ENCODE measurements at regions not wholly inside any gene's neighbourhood (a gene's known extent, or its start where the extent isn't known, plus 50 kb on each side); places are given as distances from the start of the nearest gene placed in this dataset.

DNA sequence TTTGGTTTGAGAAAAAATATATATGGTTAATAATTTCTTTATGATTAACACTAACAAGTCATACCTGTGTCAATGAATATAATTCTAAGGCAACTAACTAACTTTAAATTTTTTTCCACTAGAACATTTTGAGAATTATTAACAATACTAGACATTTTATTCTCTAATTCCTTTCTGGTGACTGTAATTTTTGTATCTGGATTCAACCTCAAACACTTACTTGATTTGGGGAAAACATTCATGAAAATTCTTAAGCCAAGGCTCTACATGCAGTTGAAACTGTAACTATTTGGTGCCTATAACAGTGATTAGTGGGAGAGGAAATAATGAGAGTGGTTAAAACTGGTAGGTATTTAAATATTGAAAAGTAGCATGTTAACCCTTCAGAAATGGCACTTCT, 546.5 kb upstream of the KLHL29 start:
- intact Hi-C loops (cut with DNase I), result no loop called here
- no peak for DNase-seq (ENCODE audit: low spot score)

DNA sequence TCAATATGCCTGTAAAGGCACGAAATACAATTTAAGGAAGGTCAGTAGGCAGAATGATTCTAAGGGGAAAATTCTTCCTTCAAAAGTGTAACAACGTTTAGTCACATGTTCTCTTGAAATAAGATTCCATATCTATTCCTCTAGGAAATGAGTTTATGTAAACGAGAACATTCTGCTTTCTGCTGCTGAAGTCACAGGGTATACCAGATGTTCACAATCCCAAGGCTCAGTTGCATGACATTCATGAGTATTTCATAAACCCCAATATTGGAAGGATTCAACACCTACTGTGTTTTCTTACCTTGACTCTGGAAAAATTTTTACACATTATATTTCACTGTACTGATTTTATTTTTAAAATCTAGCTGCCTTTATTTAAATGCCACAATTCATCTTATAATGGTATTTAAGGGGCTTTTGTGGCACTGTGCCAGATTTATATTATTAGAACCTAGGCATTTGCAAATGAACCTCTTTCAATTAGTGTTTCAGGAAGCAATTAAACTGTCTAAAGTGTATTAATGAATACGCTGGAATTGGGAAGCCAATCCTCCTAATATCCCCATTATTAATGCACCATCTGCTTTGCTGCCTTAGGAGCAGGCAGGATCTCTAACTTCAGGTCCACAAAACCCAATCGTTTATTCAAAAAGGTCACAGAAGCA, 542.6 kb upstream of the KLHL29 start:
- intact Hi-C loops (cut with DNase I), result no loop called here
- no peak for DNase-seq (ENCODE audit: low spot score)

DNA sequence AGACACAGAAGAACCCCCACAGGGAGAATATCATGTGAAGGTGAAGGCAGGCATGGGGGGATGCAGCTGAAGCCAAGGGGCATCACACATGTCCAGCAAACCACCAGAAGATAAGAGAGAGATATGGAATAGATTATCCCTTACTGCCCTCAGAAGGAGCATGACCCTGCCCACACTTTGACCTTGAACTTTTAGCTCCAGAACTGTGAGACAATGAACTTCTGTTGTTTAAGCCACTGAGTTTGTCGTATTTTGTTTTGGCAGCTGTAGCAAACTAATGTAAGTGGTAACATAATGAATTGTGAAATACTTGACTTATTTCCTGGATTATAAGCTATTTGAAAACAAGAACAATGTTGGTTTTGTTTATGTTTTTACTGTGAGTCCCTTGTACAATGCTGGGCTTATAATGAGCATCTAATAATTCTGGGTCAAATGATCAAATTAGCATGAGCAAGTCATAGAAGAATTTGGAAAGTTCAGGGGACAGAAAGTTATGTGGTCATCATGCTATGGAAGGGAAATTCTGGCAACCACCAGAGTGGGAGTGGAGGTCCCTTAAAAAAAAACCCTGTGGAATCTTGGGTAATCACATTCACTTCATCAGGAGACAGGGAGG, 541.0 kb upstream of the KLHL29 start:
- intact Hi-C loops (cut with DNase I), result no loop called here

DNA sequence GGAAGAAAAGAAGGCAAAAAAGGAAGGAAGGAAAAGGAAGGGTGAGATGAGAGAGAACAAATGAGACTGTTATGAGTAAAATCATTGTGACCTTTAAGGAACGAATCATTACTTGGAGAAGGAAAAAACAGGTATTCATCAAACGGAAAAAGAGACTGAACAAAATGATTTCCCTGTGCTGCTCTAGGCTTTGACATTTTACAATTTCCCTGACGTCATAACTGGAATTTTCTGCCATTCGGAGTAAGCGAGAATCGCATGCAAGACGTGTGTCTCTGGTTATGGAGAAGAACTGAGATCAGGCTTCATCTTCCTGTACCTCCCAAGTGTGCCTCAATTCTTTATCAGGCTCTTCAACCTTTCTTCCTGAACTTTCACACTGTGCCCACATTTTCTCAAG, 534.7 kb upstream of the KLHL29 start:
- intact Hi-C loops (cut with DNase I), result no loop called here
- DNase-seq (ENCODE audit: low spot score), result no peak

More for the DNA sequence above, 541.0 kb upstream of the KLHL29 start:
- no peak for DNase-seq (ENCODE audit: low spot score)

DNA sequence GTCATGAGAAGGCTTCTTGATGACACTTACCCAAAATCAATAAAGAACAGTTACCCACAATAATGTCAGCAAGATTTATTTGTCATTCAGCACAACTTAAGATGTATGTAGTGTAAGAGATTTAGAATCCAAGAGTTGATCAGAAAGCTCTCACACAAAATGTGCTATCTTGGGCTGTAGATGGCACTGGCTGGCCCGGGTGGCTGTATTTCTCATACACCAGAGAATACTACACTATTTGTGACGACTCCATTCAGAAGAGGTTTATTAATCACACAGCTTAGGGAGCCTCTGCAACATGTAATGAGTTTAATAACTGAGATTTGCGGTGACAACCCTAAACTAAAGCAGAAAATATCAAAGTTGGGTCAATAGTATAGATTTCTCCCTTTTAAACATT, 530.4 kb upstream of the KLHL29 start:
- intact Hi-C loops (cut with DNase I), result no loop called here

DNA sequence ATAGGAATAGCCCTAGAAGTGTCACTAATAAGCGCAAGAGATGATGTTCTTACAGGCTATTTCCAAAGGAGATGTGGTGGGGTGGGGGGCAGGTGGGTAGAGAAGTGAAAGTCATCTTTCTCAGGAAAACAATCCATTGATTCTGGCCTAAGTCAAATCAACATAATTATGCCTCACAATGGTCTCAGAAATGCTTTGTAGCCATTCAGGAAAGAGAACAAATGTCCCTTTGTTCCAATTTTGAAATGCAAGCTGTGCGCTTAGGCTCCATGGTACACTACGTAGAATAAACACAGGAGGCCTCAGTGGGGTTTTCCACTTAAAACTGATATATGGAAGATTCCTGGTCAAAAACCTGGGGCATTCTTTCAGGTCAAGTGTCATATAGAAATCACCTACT, 529.9 kb upstream of the KLHL29 start:
- DNase-seq (ENCODE audit: low spot score), result no peak
- intact Hi-C loops (cut with DNase I), result no loop called here

More for the DNA sequence above, 530.4 kb upstream of the KLHL29 start:
- DNase-seq (ENCODE audit: low spot score), result no peak

DNA sequence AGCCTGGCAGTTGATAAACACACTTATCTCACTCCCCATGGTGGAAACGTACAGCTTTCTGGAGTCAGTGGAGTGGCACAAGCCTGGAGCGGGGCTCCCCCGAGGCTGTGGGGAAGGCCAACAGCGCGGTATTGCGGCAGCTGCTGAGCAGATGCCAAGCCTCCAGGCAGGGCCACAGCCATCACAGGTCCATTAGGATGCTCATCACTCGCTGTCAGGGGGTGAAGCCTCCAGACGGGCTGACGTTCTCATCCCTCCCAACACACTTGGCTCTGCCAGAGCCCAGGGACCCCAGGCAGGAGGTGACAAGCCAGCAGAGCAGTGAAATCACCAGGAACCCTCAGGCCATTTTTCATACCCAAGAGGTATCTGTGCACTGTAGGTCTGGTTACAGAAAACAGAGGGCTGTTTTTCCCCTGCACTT, 529.2 kb upstream of the KLHL29 start:
- intact Hi-C loops (cut with DNase I), result no loop called here
- no peak for DNase-seq (ENCODE audit: low spot score)

DNA sequence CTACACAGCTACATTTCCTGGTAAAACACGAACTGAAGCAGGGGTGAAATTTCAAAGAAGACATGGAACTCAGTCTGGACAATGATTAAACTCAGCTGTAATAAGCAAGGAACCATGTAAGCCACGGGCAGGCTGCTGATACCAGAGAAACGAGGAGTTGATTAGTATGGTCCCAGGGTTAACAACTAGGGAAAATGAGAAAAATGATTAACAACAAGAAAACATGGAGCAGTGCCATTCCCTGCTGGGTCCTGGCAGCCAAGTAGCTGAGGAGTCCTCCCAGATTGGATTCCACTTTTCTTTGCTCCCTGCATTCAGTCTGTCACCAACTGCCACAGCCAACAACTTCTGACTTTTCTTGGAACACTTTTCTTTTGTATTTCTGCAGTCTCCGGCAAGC, 517.0 kb upstream of the KLHL29 start:
- DNase-seq (ENCODE audit: low spot score), result no peak
- intact Hi-C loops (cut with DNase I), result no loop called here

DNA sequence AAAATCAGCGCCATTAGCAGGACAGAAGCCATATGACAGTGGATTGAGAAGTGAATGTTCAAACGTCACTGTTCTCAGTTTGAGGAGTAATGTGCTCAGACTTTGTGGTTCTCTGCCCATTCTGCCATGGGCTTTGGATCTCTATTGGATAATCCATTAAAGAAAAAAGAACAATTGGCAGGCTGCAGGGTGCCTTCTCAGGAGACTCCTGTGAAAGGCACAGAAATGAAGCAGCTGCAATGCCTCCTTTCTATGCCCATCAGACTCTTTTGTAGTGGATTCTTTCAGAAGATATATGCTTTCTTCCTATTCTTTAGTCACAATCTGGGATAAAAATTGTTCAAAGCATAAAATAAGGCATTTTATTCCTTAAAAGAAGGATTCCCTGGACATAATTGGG, 506.9 kb upstream of the KLHL29 start:
- DNase-seq (ENCODE audit: low spot score), result no peak

DNA sequence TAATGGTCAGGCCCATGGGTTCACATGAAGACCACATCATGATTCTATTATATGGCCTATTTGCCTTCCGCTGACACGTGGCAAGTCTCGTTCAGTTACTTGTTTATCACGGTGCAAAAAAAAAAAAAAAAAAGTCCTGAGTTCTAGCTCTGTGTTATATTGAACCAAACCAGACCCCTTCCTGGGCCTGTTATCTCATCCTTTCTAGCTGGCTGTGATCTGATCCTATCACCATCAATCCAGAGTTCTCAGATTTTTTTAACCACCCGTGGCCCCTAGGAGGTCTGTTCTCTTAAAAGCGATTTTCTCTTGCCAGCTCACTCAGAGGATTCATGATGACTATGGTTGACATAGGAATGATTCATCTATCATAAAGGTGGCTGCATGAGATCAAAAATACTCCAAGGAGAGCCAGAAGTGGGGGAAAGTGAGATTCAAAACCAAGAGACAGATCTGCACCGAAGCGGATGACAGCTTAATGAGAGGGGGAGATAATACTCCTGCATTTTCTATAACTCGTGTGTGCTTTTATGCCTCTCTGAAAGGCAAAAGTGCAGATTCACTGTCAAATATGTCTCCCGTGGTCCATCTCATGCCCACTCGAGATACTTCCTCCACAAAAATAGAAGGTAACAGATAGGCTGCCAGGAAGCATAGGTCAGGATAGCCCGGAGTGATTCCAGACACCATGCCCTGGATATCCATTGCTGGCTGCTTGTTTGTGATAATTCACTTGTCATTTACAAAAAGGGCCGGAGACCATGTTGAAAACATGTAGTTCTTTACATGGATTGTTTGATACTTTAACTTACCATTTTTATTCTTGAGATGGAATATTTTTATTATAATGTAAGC, 505.7 kb upstream of the KLHL29 start:
- intact Hi-C loops (cut with DNase I), result no loop called here
- DNase-seq (ENCODE audit: low spot score), result no peak

More for the DNA sequence above, 506.9 kb upstream of the KLHL29 start:
- intact Hi-C loops (cut with DNase I), result no loop called here

DNA sequence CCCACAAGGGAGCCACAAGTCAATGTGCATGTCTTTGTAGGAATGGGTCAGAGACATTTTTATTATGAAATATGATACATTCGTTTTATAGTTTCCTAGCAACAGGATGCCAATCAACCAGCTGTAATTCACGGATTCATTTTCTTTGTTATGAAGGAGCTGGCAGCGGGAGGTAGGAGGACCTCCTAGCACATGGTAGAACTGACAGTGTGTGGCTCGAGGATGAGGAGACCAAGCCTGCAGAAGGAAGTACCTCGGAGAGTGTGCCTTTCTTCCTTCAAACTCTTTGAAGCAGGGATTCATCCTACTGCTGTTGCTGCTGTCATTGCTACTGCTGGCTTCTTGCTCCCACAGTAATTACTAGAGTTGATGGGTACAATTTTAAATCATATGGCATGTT, 504.8 kb upstream of the KLHL29 start:
- intact Hi-C loops (cut with DNase I), result no loop called here
- no peak for DNase-seq (ENCODE audit: low spot score)

DNA sequence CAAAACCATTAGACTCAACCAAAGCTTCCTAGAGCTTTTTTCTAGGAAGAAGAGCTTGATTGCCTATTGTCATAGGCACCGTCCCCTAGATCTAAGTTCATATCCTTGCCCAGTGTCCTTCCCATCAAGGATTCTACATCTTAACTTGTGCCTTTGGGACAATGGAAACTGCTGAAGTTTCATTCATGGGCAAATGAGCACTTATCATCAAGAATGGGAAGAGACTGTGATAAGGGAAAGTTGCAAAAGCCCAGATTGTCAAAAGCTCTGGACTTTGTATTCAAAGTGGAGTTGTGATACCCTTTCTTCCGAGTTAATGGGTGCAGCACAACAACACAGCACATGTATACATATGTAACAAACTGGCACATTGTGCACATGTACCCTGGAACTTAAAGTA, 503.0 kb upstream of the KLHL29 start:
- intact Hi-C loops (cut with DNase I), result no loop called here
- no peak for DNase-seq (ENCODE audit: low spot score)

DNA sequence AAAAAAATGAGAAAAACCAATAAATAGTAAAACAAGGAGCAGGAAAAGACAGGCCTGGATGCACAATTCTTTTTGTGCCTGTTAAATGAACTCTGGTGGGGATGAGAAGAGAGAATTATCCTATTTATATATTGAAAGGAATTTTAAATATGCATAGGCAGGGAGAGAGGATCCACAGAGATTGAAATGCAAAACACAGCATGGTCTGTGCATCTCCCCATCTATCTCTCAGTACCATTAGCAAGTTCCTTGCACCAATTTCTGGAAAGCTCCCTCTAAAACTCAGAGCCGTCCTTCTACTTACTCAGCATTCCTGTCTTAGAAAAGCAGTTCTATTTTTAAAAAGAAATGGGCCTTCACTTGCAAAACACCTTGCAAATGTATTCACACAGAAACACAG, 502.3 kb upstream of the KLHL29 start:
- no peak for DNase-seq (ENCODE audit: low spot score)
- intact Hi-C loops (cut with DNase I), result no loop called here

DNA sequence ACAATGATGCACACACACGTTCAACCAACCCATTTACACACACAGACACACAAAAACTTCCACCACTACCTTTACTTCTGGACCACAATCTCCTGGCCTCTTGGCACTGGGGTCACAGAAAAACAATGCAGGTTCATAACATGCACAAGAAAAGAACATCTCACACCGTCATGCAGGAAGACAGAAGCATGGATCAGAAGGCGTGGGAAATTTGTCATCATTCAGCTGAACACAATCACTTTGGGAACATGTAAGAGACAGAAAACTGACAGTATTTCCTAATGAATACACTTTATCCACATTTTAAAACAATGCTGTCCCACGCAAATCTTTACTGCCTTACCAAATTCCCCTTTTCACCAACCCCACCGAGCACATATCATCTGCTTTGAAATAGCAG, 501.9 kb upstream of the KLHL29 start:
- intact Hi-C loops (cut with DNase I), result no loop called here
- no peak for DNase-seq (ENCODE audit: low spot score)

DNA sequence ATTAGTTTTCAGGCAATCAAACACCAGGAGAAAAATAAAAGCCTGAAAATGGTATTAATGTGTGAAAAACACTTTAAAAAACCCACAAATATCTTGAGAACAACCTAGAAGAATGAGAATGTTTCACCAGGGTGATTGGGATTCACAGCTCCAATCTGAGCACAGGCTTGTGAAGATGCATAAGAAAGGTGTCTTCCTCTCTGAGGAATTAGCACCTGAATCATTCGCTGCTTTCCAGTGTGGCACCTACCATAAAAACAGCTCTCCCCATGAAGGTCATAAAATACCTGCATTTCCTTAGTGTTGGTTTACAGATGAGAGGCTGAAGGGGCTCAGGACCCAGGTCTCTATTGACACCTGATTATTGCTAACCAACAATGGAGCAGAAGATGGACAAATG, 499.7 kb upstream of the KLHL29 start:
- DNase-seq (ENCODE audit: low spot score), result no peak
- intact Hi-C loops (cut with DNase I), result no loop called here

DNA sequence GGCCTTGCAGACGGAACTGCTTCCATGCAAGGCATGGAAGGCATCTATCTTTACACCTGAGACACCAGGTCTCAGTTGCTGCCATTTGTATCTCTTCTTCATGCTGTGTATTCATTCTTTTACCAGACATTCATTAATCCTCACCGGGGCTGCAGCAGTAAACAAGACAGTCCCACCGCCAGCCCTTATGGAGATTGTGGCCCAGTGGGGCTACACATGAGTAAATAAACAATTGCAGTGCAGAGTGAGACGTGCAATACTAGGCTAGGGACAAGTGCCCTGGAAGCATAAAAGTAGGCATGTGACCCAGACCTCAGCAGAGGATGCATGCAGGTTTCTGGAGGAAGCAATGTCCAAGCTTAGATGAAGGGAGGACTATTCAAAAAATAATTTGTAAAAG, 497.6 kb upstream of the KLHL29 start:
- DNase-seq (ENCODE audit: low spot score), result no peak
- intact Hi-C loops (cut with DNase I), result no loop called here

DNA sequence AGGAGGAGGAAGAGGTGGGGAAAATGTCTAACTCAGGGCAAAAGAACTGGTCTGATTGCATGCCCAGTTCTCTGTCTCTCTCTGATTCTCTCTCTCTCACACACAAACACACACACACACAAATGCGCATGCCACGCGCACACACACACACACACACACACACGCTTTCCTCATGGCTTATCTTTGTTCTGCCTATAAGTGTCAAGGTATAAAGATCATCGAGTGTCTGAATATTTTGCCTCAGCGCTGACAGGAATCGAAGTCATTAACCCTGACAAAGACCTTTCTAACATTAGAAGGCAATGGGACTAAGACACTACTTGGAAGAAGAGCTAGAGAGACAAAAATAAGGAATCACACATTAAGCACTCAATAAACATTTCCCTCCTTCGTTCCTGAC, 497.1 kb upstream of the KLHL29 start:
- DNase-seq (ENCODE audit: low spot score), result no peak
- intact Hi-C loops (cut with DNase I), result no loop called here

DNA sequence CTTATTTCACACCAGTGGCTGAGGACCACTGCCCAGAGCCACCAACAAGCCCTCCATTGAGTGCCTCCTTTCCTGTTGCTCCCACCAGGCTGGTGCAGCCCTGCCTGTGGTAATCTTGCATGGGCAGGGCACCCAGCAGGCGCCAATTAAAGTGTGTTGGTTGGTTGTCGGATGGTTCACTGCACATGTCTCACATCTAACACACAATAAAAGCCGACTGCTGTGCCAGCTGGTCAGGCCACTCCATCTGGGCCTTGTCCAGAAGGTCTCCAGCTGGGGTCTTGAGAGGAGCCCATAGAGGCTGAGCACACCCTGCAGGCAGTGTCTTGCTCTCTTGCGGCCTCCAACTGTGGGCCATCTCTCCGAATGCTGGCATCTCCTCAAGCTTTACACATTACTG, 494.8 kb upstream of the KLHL29 start:
- intact Hi-C loops (cut with DNase I), result no loop called here
- DNase-seq (ENCODE audit: low spot score), result no peak

DNA sequence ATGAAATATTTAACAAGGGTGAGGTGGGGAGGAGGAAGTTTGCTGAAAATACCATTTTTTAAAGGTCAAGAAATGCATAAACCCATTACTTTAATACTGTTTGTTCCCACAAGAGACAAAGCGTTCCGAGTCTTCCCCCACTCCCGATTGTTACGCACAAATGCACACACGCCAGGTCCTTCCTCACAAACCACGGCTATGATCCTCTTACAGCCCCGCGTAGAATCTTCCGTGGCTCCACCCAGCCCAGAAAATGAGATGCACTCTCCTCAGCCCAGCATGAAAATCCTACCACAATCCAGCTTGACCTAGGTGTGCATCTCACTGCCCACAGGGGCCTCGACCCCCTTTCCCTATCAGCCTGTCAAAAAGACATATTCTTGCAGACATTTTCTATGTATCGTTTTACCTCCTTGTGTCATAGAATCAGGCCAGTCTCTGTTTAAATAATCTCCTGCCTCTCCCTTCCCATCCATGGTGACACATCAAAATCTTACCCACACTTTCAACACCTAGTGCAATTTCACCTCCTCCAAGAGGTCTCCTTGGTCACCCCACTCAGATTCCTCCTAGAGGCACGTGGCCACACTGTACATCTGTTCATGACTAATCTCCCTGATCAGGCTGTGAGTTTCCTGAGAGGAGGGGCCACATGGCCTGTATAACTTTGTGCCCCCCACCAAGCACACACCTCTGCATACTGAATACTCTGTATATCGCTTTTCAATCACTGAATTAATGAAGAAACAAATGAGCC, 491.0 kb upstream of the KLHL29 start:
- intact Hi-C loops (cut with DNase I), result no loop called here
- no peak for DNase-seq (ENCODE audit: low spot score)

DNA sequence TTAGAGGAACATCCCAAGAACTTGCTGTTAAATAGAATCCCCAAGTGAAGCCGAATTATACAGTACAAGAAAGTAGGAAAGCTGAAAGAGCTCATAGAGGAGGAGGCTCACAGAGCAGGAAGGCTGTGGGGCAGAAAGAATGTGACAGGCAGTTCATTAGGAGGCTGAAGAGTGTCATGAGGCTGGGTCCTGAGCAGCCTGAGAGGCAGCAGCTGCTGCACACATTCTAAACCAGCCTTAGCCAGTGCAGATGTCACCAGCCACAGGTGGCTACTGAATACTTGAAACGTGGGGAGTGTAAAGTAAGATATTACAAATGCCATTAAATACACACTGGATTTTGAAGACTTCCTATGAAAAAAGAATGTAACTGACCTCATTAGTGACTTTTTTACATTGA, 490.2 kb upstream of the KLHL29 start:
- intact Hi-C loops (cut with DNase I), result no loop called here
- DNase-seq (ENCODE audit: low spot score), result no peak
